WTC11 (cell line): ENCODE measurements at regions not wholly inside any gene's neighbourhood (a gene's known extent, or its start where the extent isn't known, plus 50 kb on each side); places are given as distances from the start of the nearest gene placed in this dataset.

ENCODE experiments used
- ATAC-seq: fragments of 200-7000 bp; cut with Tn5 transposase; 2 replicates; pipeline ENCODE4 v1.10.0; 2021; ENCODE audit warnings: mild to moderate bottlenecking, moderate library complexity
- CTCF ChIA-PET: fragments of 300-600 bp; sonication (Branson Sonifier 250); formaldehyde crosslinking; loops from one replicate; lab custom pipeline; 2021; ENCODE audit warnings: antibody characterized with exemption; lab: Charles Lee
- POLR2A ChIA-PET: fragments of 350-600 bp; sonication (Branson Sonifier 250); formaldehyde crosslinking; loops from one replicate; lab custom pipeline; 2021; ENCODE audit warnings: antibody characterized with exemption; lab: Charles Lee
- DNase-seq: peaks from one replicate; pipeline ENCODE4 v3.0.0; 2021; ENCODE audit warnings: low spot score
- H3K27ac Mint-ChIP-seq: 2 replicates; pipeline ENCODE4 v1.8.0; 2021; ENCODE audit warnings: mixed read lengths
- H3K27me3 Mint-ChIP-seq: 2 replicates; pipeline ENCODE4 v1.8.0; 2021; ENCODE audit warnings: low read depth, mild to moderate bottlenecking, moderate library complexity, mixed read lengths
- H3K36me3 Mint-ChIP-seq: 2 replicates; pipeline ENCODE4 v1.8.0; 2021; ENCODE audit warnings: mixed read lengths
- H3K4me1 Mint-ChIP-seq: 2 replicates; pipeline ENCODE4 v1.8.0; 2022; ENCODE audit warnings: mixed read lengths
- H3K4me3 Mint-ChIP-seq: 2 replicates; pipeline ENCODE4 v1.8.0; 2021; ENCODE audit warnings: mild to moderate bottlenecking, moderate library complexity, mixed read lengths
- H3K9me3 Mint-ChIP-seq: 2 replicates; pipeline ENCODE4 v1.8.0; 2021; ENCODE audit warnings: mixed read lengths
- ETV6 ChIP-seq: sonication (generic); formaldehyde crosslinking; IDR thresholded peaks from 2 replicates; pipeline ENCODE4 v1.8.1; 2022; ENCODE audit warnings: mild to moderate bottlenecking, missing genetic modification reagents
- FOXK1 ChIP-seq: sonication (generic); formaldehyde crosslinking; IDR thresholded peaks from 2 replicates; pipeline ENCODE4 v1.8.0; 2022; ENCODE audit warnings: mild to moderate bottlenecking, moderate library complexity, missing genetic modification reagents
- GABPB1 ChIP-seq: sonication (generic); formaldehyde crosslinking; IDR thresholded peaks from 2 replicates; pipeline ENCODE4 v1.8.1; 2023; ENCODE audit warnings: mild to moderate bottlenecking, missing genetic modification reagents
- HMGA2 ChIP-seq: fragments of 250-450 bp; sonication (Bioruptor Pico); IDR thresholded peaks from 2 replicates; pipeline ENCODE4 v1.4.0; 2021; ENCODE audit warnings: mild to moderate bottlenecking, moderate library complexity
- MYBL2 ChIP-seq: sonication (generic); formaldehyde crosslinking; IDR thresholded peaks from 2 replicates; pipeline ENCODE4 v1.8.1; 2023; ENCODE audit warnings: mild to moderate bottlenecking, moderate library complexity, missing genetic modification reagents
- RORB ChIP-seq: fragments of 250-450 bp; sonication (Bioruptor Pico); IDR thresholded peaks from 2 replicates; pipeline ENCODE4 v1.9.0; 2021; ENCODE audit warnings: mild to moderate bottlenecking
- ZNF219 ChIP-seq: sonication (generic); formaldehyde crosslinking; IDR thresholded peaks from 2 replicates; pipeline ENCODE4 v1.8.0; 2023; ENCODE audit warnings: missing genetic modification reagents, mild to moderate bottlenecking, borderline replicate concordance
- ZNF317 ChIP-seq: sonication (generic); formaldehyde crosslinking; IDR thresholded peaks from 2 replicates; pipeline ENCODE4 v1.8.1; 2023; ENCODE audit warnings: low read depth, mild to moderate bottlenecking, moderate library complexity, missing genetic modification reagents, borderline replicate concordance
- TF ChIP-seq, protein P1 (sequence below): sonication (generic); formaldehyde crosslinking; IDR thresholded peaks from 2 replicates; pipeline ENCODE4 v1.8.0; 2023; ENCODE audit warnings: missing genetic modification reagents, mild to moderate bottlenecking, borderline replicate concordance
- TF ChIP-seq, protein P2 (sequence below): fragments of 250-450 bp; sonication (Bioruptor Pico); IDR thresholded peaks from 2 replicates; pipeline ENCODE4 v1.9.0; 2021; ENCODE audit warnings: mild to moderate bottlenecking
- TF ChIP-seq, protein P3 (sequence below): fragments of 250-450 bp; sonication (Bioruptor Pico); IDR thresholded peaks from 2 replicates; pipeline ENCODE4 v1.9.0; 2021; ENCODE audit warnings: mild to moderate bottlenecking, borderline replicate concordance
- TF ChIP-seq, protein P4 (sequence below): sonication (generic); formaldehyde crosslinking; IDR thresholded peaks from 2 replicates; pipeline ENCODE4 v1.8.0; 2023; ENCODE audit warnings: mild to moderate bottlenecking, missing genetic modification reagents
- TF ChIP-seq, protein P5 (sequence below): sonication (generic); formaldehyde crosslinking; IDR thresholded peaks from 2 replicates; pipeline ENCODE4 v1.8.1; 2023; ENCODE audit warnings: mild to moderate bottlenecking, missing genetic modification reagents
- TF ChIP-seq, protein P6 (sequence below): sonication (generic); formaldehyde crosslinking; IDR thresholded peaks from 2 replicates; pipeline ENCODE4 v1.8.0; 2022; ENCODE audit warnings: mild to moderate bottlenecking, missing genetic modification reagents

DNA sequence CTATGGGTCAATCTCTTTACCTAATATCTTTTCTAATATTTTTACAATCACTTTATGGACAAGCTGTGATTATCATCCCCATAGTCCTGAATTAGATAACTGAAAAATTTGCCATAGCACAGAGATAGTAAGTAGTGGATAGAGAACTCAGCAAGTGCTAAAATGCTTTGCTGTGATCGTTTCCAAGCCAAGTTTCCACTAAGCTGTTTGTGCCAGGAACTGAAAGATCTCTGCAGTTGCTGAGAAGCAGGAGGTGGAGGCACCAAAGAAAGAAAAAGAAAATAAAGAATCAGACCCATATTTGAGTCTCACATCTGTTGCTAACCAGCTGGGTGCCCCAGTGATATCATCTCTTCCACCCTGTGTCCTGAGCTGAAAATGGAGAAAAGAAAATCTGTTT is 605.6 kb upstream of the BOD1L1 start (continued):
- TF ChIP-seq, protein P1, sequence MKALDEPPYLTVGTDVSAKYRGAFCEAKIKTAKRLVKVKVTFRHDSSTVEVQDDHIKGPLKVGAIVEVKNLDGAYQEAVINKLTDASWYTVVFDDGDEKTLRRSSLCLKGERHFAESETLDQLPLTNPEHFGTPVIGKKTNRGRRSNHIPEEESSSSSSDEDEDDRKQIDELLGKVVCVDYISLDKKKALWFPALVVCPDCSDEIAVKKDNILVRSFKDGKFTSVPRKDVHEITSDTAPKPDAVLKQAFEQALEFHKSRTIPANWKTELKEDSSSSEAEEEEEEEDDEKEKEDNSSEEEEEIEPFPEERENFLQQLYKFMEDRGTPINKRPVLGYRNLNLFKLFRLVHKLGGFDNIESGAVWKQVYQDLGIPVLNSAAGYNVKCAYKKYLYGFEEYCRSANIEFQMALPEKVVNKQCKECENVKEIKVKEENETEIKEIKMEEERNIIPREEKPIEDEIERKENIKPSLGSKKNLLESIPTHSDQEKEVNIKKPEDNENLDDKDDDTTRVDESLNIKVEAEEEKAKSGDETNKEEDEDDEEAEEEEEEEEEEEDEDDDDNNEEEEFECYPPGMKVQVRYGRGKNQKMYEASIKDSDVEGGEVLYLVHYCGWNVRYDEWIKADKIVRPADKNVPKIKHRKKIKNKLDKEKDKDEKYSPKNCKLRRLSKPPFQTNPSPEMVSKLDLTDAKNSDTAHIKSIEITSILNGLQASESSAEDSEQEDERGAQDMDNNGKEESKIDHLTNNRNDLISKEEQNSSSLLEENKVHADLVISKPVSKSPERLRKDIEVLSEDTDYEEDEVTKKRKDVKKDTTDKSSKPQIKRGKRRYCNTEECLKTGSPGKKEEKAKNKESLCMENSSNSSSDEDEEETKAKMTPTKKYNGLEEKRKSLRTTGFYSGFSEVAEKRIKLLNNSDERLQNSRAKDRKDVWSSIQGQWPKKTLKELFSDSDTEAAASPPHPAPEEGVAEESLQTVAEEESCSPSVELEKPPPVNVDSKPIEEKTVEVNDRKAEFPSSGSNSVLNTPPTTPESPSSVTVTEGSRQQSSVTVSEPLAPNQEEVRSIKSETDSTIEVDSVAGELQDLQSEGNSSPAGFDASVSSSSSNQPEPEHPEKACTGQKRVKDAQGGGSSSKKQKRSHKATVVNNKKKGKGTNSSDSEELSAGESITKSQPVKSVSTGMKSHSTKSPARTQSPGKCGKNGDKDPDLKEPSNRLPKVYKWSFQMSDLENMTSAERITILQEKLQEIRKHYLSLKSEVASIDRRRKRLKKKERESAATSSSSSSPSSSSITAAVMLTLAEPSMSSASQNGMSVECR (CRISPR knock-in tag), result no peak

DNA sequence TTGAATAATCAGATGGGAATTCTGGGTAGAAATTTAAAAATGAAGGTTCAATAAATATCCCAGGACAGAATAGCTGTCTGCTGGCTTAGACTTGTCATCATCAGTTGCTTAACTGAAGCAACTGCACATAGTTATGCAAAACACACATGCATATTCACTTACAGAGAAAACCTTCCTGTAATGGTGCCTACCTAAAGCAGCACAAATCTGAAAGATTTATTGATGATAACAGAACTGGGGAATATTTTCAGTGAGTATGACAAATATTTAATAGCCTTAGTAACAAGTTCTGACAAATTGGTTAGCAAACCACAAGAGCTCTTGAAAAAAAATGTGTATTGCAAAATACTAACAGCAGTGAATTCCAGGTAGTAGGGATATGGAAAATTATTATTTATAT is 606.8 kb upstream of the BOD1L1 start:
- POLR2A ChIA-PET, result no interaction called here
- peaks cover 40% of the 10 kb centered on the region for H3K27me3 Mint-ChIP-seq
- TF ChIP-seq, protein P2, sequence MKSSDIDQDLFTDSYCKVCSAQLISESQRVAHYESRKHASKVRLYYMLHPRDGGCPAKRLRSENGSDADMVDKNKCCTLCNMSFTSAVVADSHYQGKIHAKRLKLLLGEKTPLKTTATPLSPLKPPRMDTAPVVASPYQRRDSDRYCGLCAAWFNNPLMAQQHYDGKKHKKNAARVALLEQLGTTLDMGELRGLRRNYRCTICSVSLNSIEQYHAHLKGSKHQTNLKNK (CRISPR knock-in tag), result no peak
- TF ChIP-seq FOXK1 (no peak), HMGA2 (CRISPR knock-in tag) (no peak)
- TF ChIP-seq, all 79 proteins: peak for 0
- H3K9me3 Mint-ChIP-seq, result peaks cover 14% of the 10 kb centered on the region
- H3K4me1 Mint-ChIP-seq, result peaks cover 4% of the 10 kb centered on the region; the same call in 1 of the 2 replicates
- CTCF ChIA-PET, result no interaction called here
- H3K36me3 Mint-ChIP-seq, result no peaks in the 10 kb centered on the region; the same call in 1 of the 2 replicates
- ATAC-seq (no peak), DNase-seq (no peak)
- no peak overlapping the region for H3K27ac Mint-ChIP-seq
- no peak overlapping the region for H3K4me3 Mint-ChIP-seq

DNA sequence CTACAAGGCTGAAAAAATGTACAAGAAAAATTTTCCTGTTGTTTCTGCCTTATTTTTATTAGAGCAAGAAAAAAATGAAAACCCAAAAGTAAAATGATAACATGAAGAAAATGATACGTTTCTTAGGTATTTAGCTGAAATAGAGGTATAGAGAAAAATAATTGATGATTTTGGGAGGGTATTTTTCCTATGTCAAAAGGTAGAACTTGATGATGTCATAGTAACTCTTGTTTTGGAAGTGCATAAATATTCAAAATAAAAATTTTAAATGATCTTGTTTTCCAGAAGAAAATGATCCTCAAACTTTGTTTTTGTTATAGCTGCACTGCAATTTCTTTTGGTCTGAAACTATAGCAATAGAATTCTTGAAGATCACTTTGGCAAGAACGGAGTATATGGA is 608.8 kb upstream of the BOD1L1 start:
- ATAC-seq (no peak), DNase-seq (no peak)
- Mint-ChIP-seq H3K4me1 (peaks cover 4% of the 10 kb centered on the region; the same call in 1 of the 2 replicates), H3K9me3 (peaks cover 21% of the 10 kb centered on the region), H3K27me3 (peaks cover 19% of the 10 kb centered on the region), H3K4me3 (no peak overlapping the region), H3K36me3 (peaks cover 4% of the 10 kb centered on the region), H3K27ac (no peak overlapping the region)
- ChIA-PET CTCF (no interaction called here), POLR2A (no interaction called here)
- TF ChIP-seq HMGA2 (CRISPR knock-in tag) (no peak), ZNF219 (CRISPR knock-in tag) (no peak), RORB (CRISPR knock-in tag) (no peak), ETV6 (CRISPR knock-in tag) (no peak), GABPB1 (CRISPR knock-in tag) (no peak), ZNF317 (CRISPR knock-in tag) (no peak), MYBL2 (CRISPR knock-in tag) (no peak)
- TF ChIP-seq, protein P3, sequence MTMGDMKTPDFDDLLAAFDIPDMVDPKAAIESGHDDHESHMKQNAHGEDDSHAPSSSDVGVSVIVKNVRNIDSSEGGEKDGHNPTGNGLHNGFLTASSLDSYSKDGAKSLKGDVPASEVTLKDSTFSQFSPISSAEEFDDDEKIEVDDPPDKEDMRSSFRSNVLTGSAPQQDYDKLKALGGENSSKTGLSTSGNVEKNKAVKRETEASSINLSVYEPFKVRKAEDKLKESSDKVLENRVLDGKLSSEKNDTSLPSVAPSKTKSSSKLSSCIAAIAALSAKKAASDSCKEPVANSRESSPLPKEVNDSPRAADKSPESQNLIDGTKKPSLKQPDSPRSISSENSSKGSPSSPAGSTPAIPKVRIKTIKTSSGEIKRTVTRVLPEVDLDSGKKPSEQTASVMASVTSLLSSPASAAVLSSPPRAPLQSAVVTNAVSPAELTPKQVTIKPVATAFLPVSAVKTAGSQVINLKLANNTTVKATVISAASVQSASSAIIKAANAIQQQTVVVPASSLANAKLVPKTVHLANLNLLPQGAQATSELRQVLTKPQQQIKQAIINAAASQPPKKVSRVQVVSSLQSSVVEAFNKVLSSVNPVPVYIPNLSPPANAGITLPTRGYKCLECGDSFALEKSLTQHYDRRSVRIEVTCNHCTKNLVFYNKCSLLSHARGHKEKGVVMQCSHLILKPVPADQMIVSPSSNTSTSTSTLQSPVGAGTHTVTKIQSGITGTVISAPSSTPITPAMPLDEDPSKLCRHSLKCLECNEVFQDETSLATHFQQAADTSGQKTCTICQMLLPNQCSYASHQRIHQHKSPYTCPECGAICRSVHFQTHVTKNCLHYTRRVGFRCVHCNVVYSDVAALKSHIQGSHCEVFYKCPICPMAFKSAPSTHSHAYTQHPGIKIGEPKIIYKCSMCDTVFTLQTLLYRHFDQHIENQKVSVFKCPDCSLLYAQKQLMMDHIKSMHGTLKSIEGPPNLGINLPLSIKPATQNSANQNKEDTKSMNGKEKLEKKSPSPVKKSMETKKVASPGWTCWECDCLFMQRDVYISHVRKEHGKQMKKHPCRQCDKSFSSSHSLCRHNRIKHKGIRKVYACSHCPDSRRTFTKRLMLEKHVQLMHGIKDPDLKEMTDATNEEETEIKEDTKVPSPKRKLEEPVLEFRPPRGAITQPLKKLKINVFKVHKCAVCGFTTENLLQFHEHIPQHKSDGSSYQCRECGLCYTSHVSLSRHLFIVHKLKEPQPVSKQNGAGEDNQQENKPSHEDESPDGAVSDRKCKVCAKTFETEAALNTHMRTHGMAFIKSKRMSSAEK (CRISPR knock-in tag), result no peak
- TF ChIP-seq, protein P4, sequence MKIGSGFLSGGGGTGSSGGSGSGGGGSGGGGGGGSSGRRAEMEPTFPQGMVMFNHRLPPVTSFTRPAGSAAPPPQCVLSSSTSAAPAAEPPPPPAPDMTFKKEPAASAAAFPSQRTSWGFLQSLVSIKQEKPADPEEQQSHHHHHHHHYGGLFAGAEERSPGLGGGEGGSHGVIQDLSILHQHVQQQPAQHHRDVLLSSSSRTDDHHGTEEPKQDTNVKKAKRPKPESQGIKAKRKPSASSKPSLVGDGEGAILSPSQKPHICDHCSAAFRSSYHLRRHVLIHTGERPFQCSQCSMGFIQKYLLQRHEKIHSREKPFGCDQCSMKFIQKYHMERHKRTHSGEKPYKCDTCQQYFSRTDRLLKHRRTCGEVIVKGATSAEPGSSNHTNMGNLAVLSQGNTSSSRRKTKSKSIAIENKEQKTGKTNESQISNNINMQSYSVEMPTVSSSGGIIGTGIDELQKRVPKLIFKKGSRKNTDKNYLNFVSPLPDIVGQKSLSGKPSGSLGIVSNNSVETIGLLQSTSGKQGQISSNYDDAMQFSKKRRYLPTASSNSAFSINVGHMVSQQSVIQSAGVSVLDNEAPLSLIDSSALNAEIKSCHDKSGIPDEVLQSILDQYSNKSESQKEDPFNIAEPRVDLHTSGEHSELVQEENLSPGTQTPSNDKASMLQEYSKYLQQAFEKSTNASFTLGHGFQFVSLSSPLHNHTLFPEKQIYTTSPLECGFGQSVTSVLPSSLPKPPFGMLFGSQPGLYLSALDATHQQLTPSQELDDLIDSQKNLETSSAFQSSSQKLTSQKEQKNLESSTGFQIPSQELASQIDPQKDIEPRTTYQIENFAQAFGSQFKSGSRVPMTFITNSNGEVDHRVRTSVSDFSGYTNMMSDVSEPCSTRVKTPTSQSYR (CRISPR knock-in tag), result no peak
- TF ChIP-seq, protein P5, sequence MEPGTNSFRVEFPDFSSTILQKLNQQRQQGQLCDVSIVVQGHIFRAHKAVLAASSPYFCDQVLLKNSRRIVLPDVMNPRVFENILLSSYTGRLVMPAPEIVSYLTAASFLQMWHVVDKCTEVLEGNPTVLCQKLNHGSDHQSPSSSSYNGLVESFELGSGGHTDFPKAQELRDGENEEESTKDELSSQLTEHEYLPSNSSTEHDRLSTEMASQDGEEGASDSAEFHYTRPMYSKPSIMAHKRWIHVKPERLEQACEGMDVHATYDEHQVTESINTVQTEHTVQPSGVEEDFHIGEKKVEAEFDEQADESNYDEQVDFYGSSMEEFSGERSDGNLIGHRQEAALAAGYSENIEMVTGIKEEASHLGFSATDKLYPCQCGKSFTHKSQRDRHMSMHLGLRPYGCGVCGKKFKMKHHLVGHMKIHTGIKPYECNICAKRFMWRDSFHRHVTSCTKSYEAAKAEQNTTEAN, result no peak
- TF ChIP-seq, protein P6, sequence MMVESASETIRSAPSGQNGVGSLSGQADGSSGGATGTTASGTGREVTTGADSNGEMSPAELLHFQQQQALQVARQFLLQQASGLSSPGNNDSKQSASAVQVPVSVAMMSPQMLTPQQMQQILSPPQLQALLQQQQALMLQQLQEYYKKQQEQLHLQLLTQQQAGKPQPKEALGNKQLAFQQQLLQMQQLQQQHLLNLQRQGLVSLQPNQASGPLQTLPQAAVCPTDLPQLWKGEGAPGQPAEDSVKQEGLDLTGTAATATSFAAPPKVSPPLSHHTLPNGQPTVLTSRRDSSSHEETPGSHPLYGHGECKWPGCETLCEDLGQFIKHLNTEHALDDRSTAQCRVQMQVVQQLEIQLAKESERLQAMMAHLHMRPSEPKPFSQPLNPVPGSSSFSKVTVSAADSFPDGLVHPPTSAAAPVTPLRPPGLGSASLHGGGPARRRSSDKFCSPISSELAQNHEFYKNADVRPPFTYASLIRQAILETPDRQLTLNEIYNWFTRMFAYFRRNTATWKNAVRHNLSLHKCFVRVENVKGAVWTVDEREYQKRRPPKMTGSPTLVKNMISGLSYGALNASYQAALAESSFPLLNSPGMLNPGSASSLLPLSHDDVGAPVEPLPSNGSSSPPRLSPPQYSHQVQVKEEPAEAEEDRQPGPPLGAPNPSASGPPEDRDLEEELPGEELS (CRISPR knock-in tag), result no peak
